Neural progenitor cell (in vitro differentiated cells): ENCODE measurements at regions not wholly inside any gene's neighbourhood (a gene's known extent, or its start where the extent isn't known, plus 50 kb on each side); places are given as distances from the start of the nearest gene placed in this dataset.

Experiments used
- CTCF ChIP-seq: fragments of 200-600 bp; sonication (generic); IDR thresholded peaks from 2 replicates; pipeline ENCODE4 v1.5.1; 2017; ENCODE audit warnings: antibody characterized with exemption, mild to moderate bottlenecking
- EZH2 ChIP-seq: fragments of 200-600 bp; sonication (generic); IDR thresholded peaks from 2 replicates; pipeline ENCODE4 v1.6.1; 2017; ENCODE audit warnings: antibody characterized with exemption, mild to moderate bottlenecking, moderate library complexity
- EZH2phosphoT487 ChIP-seq: fragments of 200-600 bp; sonication (generic); IDR thresholded peaks from 2 replicates; pipeline ENCODE4 v1.6.1; 2017; ENCODE audit warnings: antibody characterized with exemption

GRCh38 chr1:94358630-94359599 lies 59.3 kb upstream of the ABCD3 start:
- TF ChIP-seq EZH2, result no peak
- no peak for TF ChIP-seq CTCF
- no peak for TF ChIP-seq EZH2phosphoT487
